GM18858 (cell line): ENCODE measurements at regions not wholly inside any gene's neighbourhood (a gene's known extent, or its start where the extent isn't known, plus 50 kb on each side); places are given as distances from the start of the nearest gene placed in this dataset.

Experiments used
- ATAC-seq: cut with Tn5 transposase; IDR thresholded peaks from one replicate; pipeline ENCODE4 v1.9.1; 2021; ENCODE audit not compliant: unreplicated experiment

DNA sequence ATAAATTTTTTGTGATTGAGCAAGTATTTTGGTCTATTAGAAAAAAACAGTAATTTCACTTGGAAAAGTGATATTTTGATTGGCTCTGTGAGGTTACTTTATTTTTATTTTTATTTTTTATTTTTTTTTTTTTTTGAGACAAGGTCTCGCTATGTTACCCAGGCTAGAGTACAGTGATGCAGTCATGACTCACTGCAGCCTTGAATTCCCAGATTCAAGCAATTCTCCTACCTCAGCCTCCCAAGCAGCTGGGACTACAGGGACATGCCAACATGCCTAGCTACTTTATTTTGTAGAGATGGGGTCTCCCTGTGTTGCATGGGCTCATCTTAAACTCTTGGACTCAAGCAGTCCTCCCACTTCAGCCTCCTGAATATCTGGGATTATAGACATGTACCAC lies 60.9 kb upstream of the MGAT5 start:
- ATAC-seq: no peak

DNA sequence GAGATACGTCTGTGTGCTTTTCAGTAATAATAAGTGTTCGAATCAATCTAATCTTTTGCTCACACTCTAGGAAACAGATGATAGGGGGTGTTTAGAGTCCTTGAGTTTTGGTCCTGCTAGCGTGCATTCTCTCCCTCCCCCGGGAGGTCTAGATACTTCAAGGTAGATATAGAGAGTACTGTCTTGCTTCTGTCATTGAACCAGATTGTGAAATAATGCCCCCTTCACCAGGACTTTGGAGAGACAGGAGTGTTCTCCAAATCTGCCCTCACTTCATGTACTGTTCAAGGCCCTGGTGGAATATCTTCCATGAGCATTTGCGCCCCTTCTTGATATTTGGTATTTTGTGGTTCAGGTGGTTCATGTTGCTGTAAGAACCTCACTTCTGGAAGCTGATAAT lies 59.4 kb upstream of the MGAT5 start:
- ATAC-seq: no peak

DNA sequence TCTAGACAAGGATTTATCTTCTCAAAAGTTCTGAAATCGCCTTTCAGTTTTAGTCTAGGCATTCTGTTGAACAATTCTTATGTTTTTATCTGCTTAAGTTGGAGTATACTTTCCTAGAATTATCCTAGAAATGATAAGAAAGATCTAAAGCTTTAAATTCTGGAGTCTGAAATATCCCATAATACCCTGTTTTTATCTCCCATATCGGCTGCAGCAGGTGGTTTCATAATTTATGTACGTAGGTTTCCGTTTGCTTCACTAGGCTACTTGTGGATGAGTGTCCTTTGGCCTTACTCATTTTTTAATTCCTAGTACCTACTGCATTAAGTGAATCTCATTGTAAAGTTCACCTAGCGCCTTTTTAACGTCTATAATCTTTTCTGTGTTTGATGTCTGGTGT lies 58.5 kb upstream of the MGAT5 start:
- no peak for ATAC-seq

GRCh38 chr2:134197445-134197844 lies 56.4 kb upstream of the MGAT5 start:
- no peak for ATAC-seq

GRCh38 chr2:134198006-134198634 lies 55.8 kb upstream of the MGAT5 start:
- no peak for ATAC-seq

GRCh38 chr2:134199123-134199522 lies 54.7 kb upstream of the MGAT5 start:
- ATAC-seq: no peak

DNA sequence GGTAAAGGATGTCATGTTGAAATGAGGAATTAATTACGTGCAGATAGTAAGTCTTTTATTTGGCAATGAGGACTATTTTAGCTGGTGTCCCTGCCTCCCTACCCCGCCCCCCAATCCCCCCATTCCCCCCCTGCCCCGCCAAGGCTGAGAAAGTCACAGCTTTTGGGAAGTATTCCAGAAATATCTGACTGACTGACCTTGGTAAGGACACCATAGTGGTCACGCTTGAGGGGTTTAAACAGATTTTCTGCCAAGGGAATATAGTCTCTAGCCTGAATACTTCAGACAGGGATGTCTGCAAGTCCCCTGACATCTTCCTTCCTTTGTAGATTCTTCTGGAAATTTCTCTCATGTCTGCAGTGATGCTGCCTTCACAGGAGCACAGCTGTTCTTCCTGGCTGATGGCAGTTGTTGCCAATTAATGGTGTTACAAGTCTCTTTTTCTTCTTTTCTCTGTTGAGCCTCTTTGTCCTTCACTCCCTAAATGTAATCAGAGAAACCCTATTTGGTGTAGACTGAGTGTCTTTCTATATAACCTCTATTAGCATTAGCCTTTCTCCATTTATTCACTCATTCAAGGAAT lies 53.7 kb upstream of the MGAT5 start:
- no peak for ATAC-seq

DNA sequence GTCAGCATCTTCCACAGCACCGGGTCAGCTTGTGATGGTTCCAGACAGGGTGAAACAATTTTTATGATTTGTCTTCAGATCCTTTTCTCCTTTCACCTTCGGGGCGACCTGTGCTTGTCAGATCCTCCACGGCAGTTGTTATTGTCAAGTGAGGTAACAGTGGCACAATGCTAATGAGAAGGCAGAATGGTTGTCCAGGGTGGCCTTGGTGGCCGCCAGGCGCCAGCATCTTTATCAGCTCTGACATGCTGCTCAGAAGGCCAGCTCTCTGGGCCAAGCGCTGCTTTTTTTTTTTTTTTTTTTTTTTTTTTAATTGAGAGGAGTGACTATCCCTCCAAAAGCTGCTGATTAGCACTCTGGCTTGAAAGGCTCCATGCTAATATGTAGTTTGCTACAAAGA lies 52.3 kb upstream of the MGAT5 start:
- ATAC-seq: no peak

DNA sequence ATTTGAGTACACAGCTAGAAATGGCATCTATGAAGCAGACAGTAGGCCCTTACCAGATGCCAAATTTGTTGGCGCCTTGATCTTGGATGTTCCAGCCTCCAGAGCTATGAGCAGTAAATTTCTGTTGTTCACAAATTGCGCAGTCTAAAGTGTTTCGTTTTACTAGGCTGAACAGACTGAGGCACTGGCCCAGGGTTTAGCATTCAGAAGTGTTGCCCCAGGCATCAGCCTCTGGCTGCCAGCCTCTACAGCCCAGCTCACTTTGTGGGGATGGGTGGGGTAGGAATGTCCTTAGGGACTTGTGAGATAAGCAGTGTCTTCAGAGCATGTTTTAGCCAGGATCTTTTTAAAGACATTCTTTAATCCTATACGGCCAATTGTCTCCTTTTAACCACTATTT lies 51.5 kb upstream of the MGAT5 start:
- no peak for ATAC-seq

- ATAC-seq: no peak
Observed at GRCh38 chr2:134203175-134203574, 50.7 kb upstream of the MGAT5 start.
